GM06990 (cell line): ENCODE measurements at regions not wholly inside any gene's neighbourhood (a gene's known extent, or its start where the extent isn't known, plus 50 kb on each side); places are given as distances from the start of the nearest gene placed in this dataset.
"Not testable (repeated sequence)": the region's sequence is repeated elsewhere in the genome, so short reads cannot be mapped to it uniquely, and the experiment has no call there.

ENCODE experiments used
- DNase-seq: peaks from one replicate; pipeline ENCODE4 v3.0.0-alpha.2; 2011; ENCODE audit not compliant: insufficient read length; ENCODE audit errors: extremely low read depth
- H3K27me3 ChIP-seq: replicated peaks from 2 replicates; pipeline ENCODE4 v1.6.0; 2011; ENCODE audit warnings: low read length; ENCODE audit not compliant: control insufficient read depth, insufficient read depth
- H3K36me3 ChIP-seq: 2 replicates; pipeline ENCODE4 v1.5.1; 2011; ENCODE audit warnings: low read length; ENCODE audit not compliant: control insufficient read depth, insufficient read depth
- H3K4me3 ChIP-seq: replicated peaks from 2 replicates; pipeline ENCODE4 v1.5.1; 2011; ENCODE audit warnings: low read depth, mild to moderate bottlenecking, control low read depth, low read length
- TF ChIP-seq, protein P1 (sequence below): IDR thresholded peaks from 2 replicates; pipeline ENCODE4 v1.5.1; 2011; ENCODE audit warnings: low read length, control low read depth, mild to moderate bottlenecking, inconsistent platforms; ENCODE audit not compliant: insufficient read depth, poor library complexity, severe bottlenecking

DNA sequence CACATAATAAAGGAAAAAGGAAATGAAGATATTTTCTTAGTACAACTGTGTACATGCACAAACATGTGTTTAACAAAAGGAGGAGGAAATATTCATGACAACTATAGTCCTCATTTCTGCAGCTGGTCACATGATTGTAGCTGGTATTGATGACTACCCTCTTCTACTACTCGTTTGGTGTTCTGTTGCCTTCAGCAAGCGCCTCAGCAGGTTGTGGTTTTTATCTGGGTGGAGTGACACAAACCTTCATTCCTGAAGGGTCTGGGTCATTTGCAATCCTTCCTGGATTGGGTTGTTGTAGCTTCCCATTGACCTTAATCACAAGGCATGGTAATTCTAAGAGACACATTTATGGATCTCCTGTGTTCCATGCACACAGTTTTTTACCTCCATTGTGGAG is 1009.9 kb upstream of the USP15 start:
- Histone ChIP-seq H3K36me3 (no peaks in the 10 kb centered on the region), H3K27me3 (no peaks in the 10 kb centered on the region), H3K4me3 (no peak overlapping the region)
- no peak for DNase-seq
- TF ChIP-seq, protein P1, sequence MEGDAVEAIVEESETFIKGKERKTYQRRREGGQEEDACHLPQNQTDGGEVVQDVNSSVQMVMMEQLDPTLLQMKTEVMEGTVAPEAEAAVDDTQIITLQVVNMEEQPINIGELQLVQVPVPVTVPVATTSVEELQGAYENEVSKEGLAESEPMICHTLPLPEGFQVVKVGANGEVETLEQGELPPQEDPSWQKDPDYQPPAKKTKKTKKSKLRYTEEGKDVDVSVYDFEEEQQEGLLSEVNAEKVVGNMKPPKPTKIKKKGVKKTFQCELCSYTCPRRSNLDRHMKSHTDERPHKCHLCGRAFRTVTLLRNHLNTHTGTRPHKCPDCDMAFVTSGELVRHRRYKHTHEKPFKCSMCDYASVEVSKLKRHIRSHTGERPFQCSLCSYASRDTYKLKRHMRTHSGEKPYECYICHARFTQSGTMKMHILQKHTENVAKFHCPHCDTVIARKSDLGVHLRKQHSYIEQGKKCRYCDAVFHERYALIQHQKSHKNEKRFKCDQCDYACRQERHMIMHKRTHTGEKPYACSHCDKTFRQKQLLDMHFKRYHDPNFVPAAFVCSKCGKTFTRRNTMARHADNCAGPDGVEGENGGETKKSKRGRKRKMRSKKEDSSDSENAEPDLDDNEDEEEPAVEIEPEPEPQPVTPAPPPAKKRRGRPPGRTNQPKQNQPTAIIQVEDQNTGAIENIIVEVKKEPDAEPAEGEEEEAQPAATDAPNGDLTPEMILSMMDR = no peak

DNA sequence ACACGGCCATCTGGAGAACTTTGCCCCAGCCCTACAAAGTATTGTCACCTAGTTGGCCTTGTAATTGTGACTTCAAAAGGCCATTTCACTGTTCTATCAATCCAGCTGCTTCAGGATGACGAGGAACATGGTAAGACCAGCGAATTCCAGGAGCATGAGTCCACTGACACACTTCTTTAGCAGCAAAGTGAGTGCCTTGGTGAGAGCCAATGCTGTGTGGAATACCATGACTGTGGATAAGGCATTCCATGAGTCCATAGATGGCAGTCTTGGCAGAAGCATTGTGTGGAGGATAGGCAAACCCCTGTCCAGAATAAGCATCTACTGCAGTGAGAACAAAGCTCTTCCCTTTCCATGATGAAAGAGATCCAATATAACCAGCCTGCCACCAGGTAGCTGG is 1009.1 kb upstream of the USP15 start:
- H3K27me3 ChIP-seq = no peaks in the 10 kb centered on the region
- H3K36me3 ChIP-seq = no peaks in the 10 kb centered on the region
- TF ChIP-seq, protein P1 = no peak
- DNase-seq = no peak
- no peak overlapping the region for H3K4me3 ChIP-seq

DNA sequence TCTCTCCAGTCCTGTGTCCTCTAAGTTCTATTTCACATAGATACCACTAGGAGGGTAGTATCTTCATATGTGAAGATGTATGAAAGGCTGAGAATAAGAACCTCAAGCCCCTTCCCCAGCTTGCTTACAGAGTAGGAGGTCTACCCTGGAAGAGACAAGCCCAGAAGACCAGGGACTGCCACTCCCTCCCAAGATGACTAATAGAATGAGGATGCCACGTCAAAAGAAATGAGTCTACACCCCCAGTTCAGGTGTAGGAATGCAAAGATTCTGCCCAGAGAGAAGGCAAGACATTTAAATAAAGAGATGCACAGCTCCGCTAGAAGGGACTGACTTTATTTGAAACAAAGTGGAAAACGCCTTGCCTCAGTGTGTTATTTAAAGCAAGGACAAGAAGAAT is 1006.0 kb upstream of the USP15 start:
- TF ChIP-seq, protein P1 = no peak
- H3K27me3 ChIP-seq = no peaks in the 10 kb centered on the region
- no peaks in the 10 kb centered on the region for H3K36me3 ChIP-seq
- no peak overlapping the region for H3K4me3 ChIP-seq
- no peak for DNase-seq

DNA sequence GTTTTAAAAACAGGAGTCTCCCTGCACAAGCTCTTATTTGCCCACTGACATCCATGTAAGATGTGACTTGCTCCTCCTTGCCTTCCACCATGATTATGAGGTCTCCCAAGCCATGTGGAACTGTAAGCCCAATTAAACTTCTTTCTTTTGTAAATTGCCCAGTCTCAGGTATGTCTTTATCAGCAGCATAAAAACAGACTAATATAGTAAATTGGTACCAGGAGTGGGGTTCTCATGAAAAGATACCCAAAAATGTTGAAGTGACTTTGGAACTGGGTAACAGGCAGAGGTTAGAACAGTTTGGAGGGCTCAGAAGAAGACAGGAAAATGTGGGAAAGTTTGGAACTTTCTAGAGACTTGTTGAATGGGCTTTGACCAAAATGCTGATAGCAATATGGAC is 995.9 kb upstream of the USP15 start:
- not testable (repeated sequence) for H3K27me3 ChIP-seq, H3K4me3 ChIP-seq, H3K36me3 ChIP-seq, DNase-seq

DNA sequence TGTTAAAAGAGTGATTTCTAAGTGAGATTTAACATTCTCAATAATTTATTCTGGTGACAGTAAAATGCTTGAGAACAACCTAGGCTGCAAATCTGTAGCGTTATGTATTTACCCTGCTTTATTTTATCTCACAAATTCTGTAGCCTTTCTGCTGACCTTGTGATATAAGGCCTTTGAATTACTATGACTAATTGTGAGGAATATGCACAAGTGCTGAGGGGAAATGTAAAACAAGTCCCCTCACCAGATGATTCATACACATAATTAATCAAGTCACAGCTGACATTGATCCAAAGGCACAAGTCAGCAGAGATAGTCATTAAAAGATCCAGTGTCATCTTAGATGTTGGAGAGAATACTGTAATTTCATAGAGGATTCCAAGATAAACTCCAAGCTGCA is 992.7 kb upstream of the USP15 start:
- no peaks in the 10 kb centered on the region for H3K27me3 ChIP-seq
- no peak overlapping the region for H3K4me3 ChIP-seq
- no peak for DNase-seq
- TF ChIP-seq, protein P1 = no peak
- H3K36me3 ChIP-seq = no peaks in the 10 kb centered on the region

DNA sequence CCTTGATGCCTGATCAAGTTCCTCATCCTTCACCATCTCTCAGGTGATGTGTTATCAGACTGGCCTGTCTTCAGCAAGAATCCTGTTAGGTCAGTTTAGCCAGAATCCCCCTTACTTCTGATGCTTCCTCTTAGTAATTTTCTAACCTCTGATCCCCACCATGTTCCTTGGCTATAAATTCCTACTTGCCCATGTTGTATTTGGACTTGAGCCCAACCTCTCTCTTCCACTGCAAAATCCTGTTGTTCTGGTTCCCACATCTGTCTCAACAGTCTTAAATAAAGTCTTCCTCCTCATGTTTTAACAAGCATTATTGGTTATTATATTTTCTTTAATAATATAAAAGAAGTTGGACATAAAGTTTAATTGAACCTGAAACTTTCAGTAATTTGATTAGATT is 987.8 kb upstream of the USP15 start:
- no peak for DNase-seq
- Histone ChIP-seq H3K4me3 (no peak overlapping the region), H3K27me3 (no peaks in the 10 kb centered on the region), H3K36me3 (no peaks in the 10 kb centered on the region)
- TF ChIP-seq, protein P1 = no peak
